GM18508 (cell line): ENCODE measurements at regions not wholly inside any gene's neighbourhood (a gene's known extent, or its start where the extent isn't known, plus 50 kb on each side); places are given as distances from the start of the nearest gene placed in this dataset.
"Not testable (repeated sequence)": the region's sequence is repeated elsewhere in the genome, so short reads cannot be mapped to it uniquely, and the experiment has no call there.

Source experiments
- ATAC-seq: cut with Tn5 transposase; IDR thresholded peaks from one replicate; pipeline ENCODE4 v1.9.1; 2021; ENCODE audit warnings: moderate number of reproducible peaks; ENCODE audit not compliant: insufficient read depth, unreplicated experiment

- ATAC-seq: no peak
Measured at GRCh38 chr1:72483846-72484357, 201.6 kb upstream of the NEGR1 start.

GRCh38 chr1:72482736-72483413, 200.5 kb upstream of the NEGR1 start:
- no peak for ATAC-seq

GRCh38 chr1:72481420-72481970, 199.2 kb upstream of the NEGR1 start:
- ATAC-seq: no peak

GRCh38 chr1:72466376-72466775, 184.0 kb upstream of the NEGR1 start:
- no peak for ATAC-seq

- no peak for ATAC-seq
Measured at GRCh38 chr1:72462186-72462905, 180.0 kb upstream of the NEGR1 start.

GRCh38 chr1:72442262-72442661, 159.9 kb upstream of the NEGR1 start:
- no peak for ATAC-seq

- ATAC-seq: no peak
Measured at GRCh38 chr1:72439036-72439435, 156.7 kb upstream of the NEGR1 start.

GRCh38 chr1:72438270-72438669, 155.9 kb upstream of the NEGR1 start:
- no peak for ATAC-seq

- peak; percentile 46 for ATAC-seq
Measured at GRCh38 chr1:72435025-72435424, 152.7 kb upstream of the NEGR1 start.

- ATAC-seq: no peak
Measured at GRCh38 chr1:72434070-72434469, 151.7 kb upstream of the NEGR1 start.

- ATAC-seq: peak; percentile 59
Measured at GRCh38 chr1:72433591-72433990, 151.3 kb upstream of the NEGR1 start.

- ATAC-seq: no peak
Measured at GRCh38 chr1:72432645-72433267, 150.4 kb upstream of the NEGR1 start.

GRCh38 chr1:72431810-72432209, 149.5 kb upstream of the NEGR1 start:
- no peak for ATAC-seq

GRCh38 chr1:72428276-72428675, 145.9 kb upstream of the NEGR1 start:
- not testable (repeated sequence) for ATAC-seq

- no peak for ATAC-seq
Measured at GRCh38 chr1:72419229-72419628, 136.9 kb upstream of the NEGR1 start.

- no peak for ATAC-seq
Measured at GRCh38 chr1:72412286-72412685, 129.9 kb upstream of the NEGR1 start.

- ATAC-seq: no peak
Measured at GRCh38 chr1:72399807-72400206, 117.5 kb upstream of the NEGR1 start.

GRCh38 chr1:72397786-72398185, 115.4 kb upstream of the NEGR1 start:
- ATAC-seq: no peak

- ATAC-seq: no peak
Measured at GRCh38 chr1:72394457-72394856, 112.1 kb upstream of the NEGR1 start.

- no peak for ATAC-seq
Measured at GRCh38 chr1:72379072-72379471, 96.7 kb upstream of the NEGR1 start.

GRCh38 chr1:72375226-72375625, 92.9 kb upstream of the NEGR1 start:
- no peak for ATAC-seq
